Lung (tissue), 11 donors: ENCODE measurements at regions not wholly inside any gene's neighbourhood (a gene's known extent, or its start where the extent isn't known, plus 50 kb on each side); places are given as distances from the start of the nearest gene placed in this dataset.

Experiments
- ATAC-seq: fragments of 200-7000 bp; cut with Tn5 transposase; one replicate; pipeline ENCODE4 v1.9.1; 2020; ENCODE audit warnings: moderate number of reproducible peaks; ENCODE audit not compliant: insufficient read depth, low FRiP score
- DNase-seq, 3 donors: peaks; one replicate each; pipeline ENCODE4 v3.0.0-alpha.2; 2013 to 2017
- H3K27ac ChIP-seq, 2 donors: one replicate each; pipeline ENCODE4 v1.5.1; 2013; ENCODE audit warnings: mild to moderate bottlenecking in 2 of 2, moderate library complexity in 2 of 2, control low read depth in 1 of 2, inconsistent platforms in 1 of 2, low read depth in 1 of 2, low read length in 1 of 2
- H3K27me3 ChIP-seq, 3 donors: one replicate each; pipeline ENCODE4 v1.5.1; 2013; ENCODE audit warnings: low read length in 2 of 3; ENCODE audit not compliant: control insufficient read depth in 3 of 3, insufficient read depth in 3 of 3
- H3K36me3 ChIP-seq, 4 donors: one replicate each; pipeline ENCODE4 v1.5.1; 2013; ENCODE audit warnings: low read length in 4 of 4, mild to moderate bottlenecking in 1 of 4, moderate library complexity in 1 of 4; ENCODE audit not compliant: control insufficient read depth in 4 of 4, insufficient read depth in 4 of 4
- H3K4me1 ChIP-seq, 5 donors: one replicate each; pipeline ENCODE4 v1.5.1; 2013; ENCODE audit warnings: low read length in 5 of 5, mild to moderate bottlenecking in 2 of 5, moderate library complexity in 1 of 5; ENCODE audit not compliant: control insufficient read depth in 5 of 5, insufficient read depth in 5 of 5
- H3K4me3 ChIP-seq: one replicate; pipeline ENCODE4 v1.5.1; 2013; ENCODE audit warnings: mild to moderate bottlenecking, control low read depth, moderate library complexity
- H3K9ac ChIP-seq, 2 donors: one replicate each; pipeline ENCODE4 v1.5.1; 2013; ENCODE audit warnings: low read length in 2 of 2, control low read depth in 1 of 2; ENCODE audit not compliant: insufficient read depth in 1 of 2
- H3K9me3 ChIP-seq, 4 donors: one replicate each; pipeline ENCODE4 v1.5.1; 2013; ENCODE audit warnings: low read length in 3 of 4, mild to moderate bottlenecking in 1 of 4, moderate library complexity in 1 of 4; ENCODE audit not compliant: control insufficient read depth in 4 of 4, insufficient read depth in 3 of 4
- CTCF ChIP-seq: IDR thresholded peaks from 2 replicates; pipeline ENCODE4 v1.5.1; 2012; ENCODE audit warnings: mild to moderate bottlenecking; ENCODE audit errors: control extremely low read depth, extremely low read depth
- WGBS, 2 donors: extraction: QIAGEN DNeasy Blood & Tissue Kit; methylation state at CpG; one replicate each; pipeline ENCODE4 v1.1.7; 2013; 5-methylcytosine and 5-hydroxymethylcytosine counted together
- donor health status: control.
- donor health status: control.
- donor health status: Bipolar disorder and iron deficiency.
- donor health status: healthy.
- donor health status: DM: yes; HTN: yes; CAD: no.

GRCh38 chrX:39961441-39961840 is 136.3 kb downstream of the BCOR start:
- no peak for DNase-seq
- Histone ChIP-seq H3K27me3 (peaks cover 0 to 2% (median 0%) of the 10 kb centered on the region in 3 donors), H3K9ac (no peak overlapping the region), H3K4me3 (no peak overlapping the region), H3K27ac (no peak overlapping the region), H3K36me3 (no peaks in the 10 kb centered on the region), H3K4me1 (peaks cover 0 to 3% (median 0%) of the 10 kb centered on the region in 5 donors), H3K9me3 (peaks cover 0 to 5% (median 2%) of the 10 kb centered on the region in 4 donors)
- 77 to 83% methylated on average over 4 of the region's 4 CpGs for WGBS, 2 donors
- TF ChIP-seq CTCF: no peak
- no peak for ATAC-seq

- Histone ChIP-seq H3K4me1 (peaks cover 0 to 3% (median 0%) of the 10 kb centered on the region in 5 donors), H3K36me3 (no peaks in the 10 kb centered on the region), H3K27ac (no peak overlapping the region), H3K27me3 (no peaks in the 10 kb centered on the region), H3K9ac (no peak overlapping the region), H3K9me3 (peaks cover 0 to 5% (median 2%) of the 10 kb centered on the region in 4 donors), H3K4me3 (no peak overlapping the region)
- no peak for TF ChIP-seq CTCF
- 74 to 100% methylated on average over 1 of the region's 1 CpG for WGBS, 2 donors
- ATAC-seq (no peak), DNase-seq (no peak)
Observed at GRCh38 chrX:39965051-39965573, 132.6 kb downstream of the BCOR start.

GRCh38 chrX:39966176-39966575 is 131.6 kb downstream of the BCOR start:
- Histone ChIP-seq H3K9ac (no peak overlapping the region), H3K36me3 (no peaks in the 10 kb centered on the region), H3K27ac (no peak overlapping the region), H3K9me3 (peaks cover 0 to 8% (median 2%) of the 10 kb centered on the region in 4 donors), H3K4me1 (peaks cover 0 to 3% (median 0%) of the 10 kb centered on the region in 5 donors), H3K27me3 (no peaks in the 10 kb centered on the region), H3K4me3 (no peak overlapping the region)
- no peak for TF ChIP-seq CTCF
- ATAC-seq: no peak
- 72 to 78% methylated on average over 8 of the region's 8 CpGs for WGBS, 2 donors
- peak; percentile 42 to 63 (median 42) for DNase-seq

GRCh38 chrX:39967348-39967747 is 130.4 kb downstream of the BCOR start:
- H3K36me3 ChIP-seq: no peaks in the 10 kb centered on the region
- peaks cover 0 to 3% (median 0%) of the 10 kb centered on the region in 5 donors for H3K4me1 ChIP-seq
- WGBS, 2 donors: 75 to 96% methylated on average over 3 to 4 of the region's 4 CpGs
- DNase-seq: no peak
- ATAC-seq: no peak
- no peaks in the 10 kb centered on the region for H3K27me3 ChIP-seq
- no peak overlapping the region for H3K27ac ChIP-seq
- H3K4me3 ChIP-seq: no peak overlapping the region
- no peak for TF ChIP-seq CTCF
- H3K9ac ChIP-seq: no peak overlapping the region
- H3K9me3 ChIP-seq: peaks cover 0 to 12% (median 6%) of the 10 kb centered on the region in 4 donors
